ENCODE measurements at regions not wholly inside any gene's neighbourhood (a gene's known extent, or its start where the extent isn't known, plus 50 kb on each side); places are given as distances from the start of the nearest gene placed in this dataset.

GRCh38 chr7:26965724-26966123 lies 101.3 kb upstream of the SKAP2 start:
- TF ChIP-seq, protein P1, sequence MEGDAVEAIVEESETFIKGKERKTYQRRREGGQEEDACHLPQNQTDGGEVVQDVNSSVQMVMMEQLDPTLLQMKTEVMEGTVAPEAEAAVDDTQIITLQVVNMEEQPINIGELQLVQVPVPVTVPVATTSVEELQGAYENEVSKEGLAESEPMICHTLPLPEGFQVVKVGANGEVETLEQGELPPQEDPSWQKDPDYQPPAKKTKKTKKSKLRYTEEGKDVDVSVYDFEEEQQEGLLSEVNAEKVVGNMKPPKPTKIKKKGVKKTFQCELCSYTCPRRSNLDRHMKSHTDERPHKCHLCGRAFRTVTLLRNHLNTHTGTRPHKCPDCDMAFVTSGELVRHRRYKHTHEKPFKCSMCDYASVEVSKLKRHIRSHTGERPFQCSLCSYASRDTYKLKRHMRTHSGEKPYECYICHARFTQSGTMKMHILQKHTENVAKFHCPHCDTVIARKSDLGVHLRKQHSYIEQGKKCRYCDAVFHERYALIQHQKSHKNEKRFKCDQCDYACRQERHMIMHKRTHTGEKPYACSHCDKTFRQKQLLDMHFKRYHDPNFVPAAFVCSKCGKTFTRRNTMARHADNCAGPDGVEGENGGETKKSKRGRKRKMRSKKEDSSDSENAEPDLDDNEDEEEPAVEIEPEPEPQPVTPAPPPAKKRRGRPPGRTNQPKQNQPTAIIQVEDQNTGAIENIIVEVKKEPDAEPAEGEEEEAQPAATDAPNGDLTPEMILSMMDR (optimal IDR thresholded peaks at IDR 0.05 in 1 of 3, IDR thresholded peaks at IDR 0.05 in 1 of 3, conservative IDR thresholded peaks at IDR 0.05 in 1 of 3; ENCODE audit: extremely low read depth in 1 of 3, insufficient read depth in 2 of 3, low read length in 3 of 3), result no peak
- TF ChIP-seq EZH2 (IDR thresholded peaks at IDR 0.05; ENCODE audit: low read length), result no peak
